Sigmoid colon (tissue), 4 donors: ENCODE measurements at regions not wholly inside any gene's neighbourhood (a gene's known extent, or its start where the extent isn't known, plus 50 kb on each side); places are given as distances from the start of the nearest gene placed in this dataset.

Experiments used
- CTCF ChIP-seq, 4 experiments: fragments of 450-650 bp in 3 of 4; fragments of 200-600 bp in 1 of 4; IDR thresholded peaks; one replicate each; pipeline ENCODE4 v1.5.1; 2016 to 2019; ENCODE audit warnings: antibody characterized with exemption in 4 of 4, mild to moderate bottlenecking in 3 of 4, moderate library complexity in 2 of 4
- EP300 ChIP-seq, 4 donors: sonication (generic); formaldehyde crosslinking; IDR thresholded peaks; one replicate each; pipeline ENCODE4 v1.6.1; 2017; ENCODE audit warnings: antibody characterized with exemption in 4 of 4
- POLR2A ChIP-seq, 2 donors: fragments of 450-650 bp; IDR thresholded peaks; one replicate each; pipeline ENCODE4 v1.6.1; 2016; ENCODE audit warnings: antibody characterized with exemption in 2 of 2, mild to moderate bottlenecking in 2 of 2, moderate library complexity in 2 of 2

GRCh38 chr10:88131511-88132139 is 268.2 kb downstream of the PTEN start:
- peak in 1 of 4 experiments; percentile 14 for TF ChIP-seq CTCF (IDR thresholded peaks at IDR 0.05)
- TF ChIP-seq POLR2A (IDR thresholded peaks at IDR 0.05), result no peak
- no peak for TF ChIP-seq EP300 (IDR thresholded peaks at IDR 0.05)
